ENCODE measurements at regions not wholly inside any gene's neighbourhood (a gene's known extent, or its start where the extent isn't known, plus 50 kb on each side); places are given as distances from the start of the nearest gene placed in this dataset.

GRCh38 chr19:28487999-28488398, 725.0 kb downstream of the UQCRFS1 start:
- 57 to 76% (median 67%) methylated on average over 6 of the region's 6 CpGs for WGBS, 3 donors
- no peak overlapping the region for H3K27ac ChIP-seq (ENCODE audit: low read depth, low read length)

GRCh38 chr19:28486926-28487325, 726.0 kb downstream of the UQCRFS1 start:
- H3K27ac ChIP-seq (ENCODE audit: low read depth, low read length) = no peak overlapping the region

GRCh38 chr19:28486473-28486872, 726.5 kb downstream of the UQCRFS1 start:
- H3K27ac ChIP-seq (ENCODE audit: low read depth, low read length) = no peak overlapping the region
- WGBS, 3 donors = 63 to 75% (median 70%) methylated on average over 3 of the region's 3 CpGs

- WGBS, 3 donors = 30 to 53% (median 39%) methylated on average over 9 of the region's 9 CpGs
Observed at GRCh38 chr19:28485292-28485691, 727.7 kb downstream of the UQCRFS1 start.

GRCh38 chr19:28483197-28483596, 729.8 kb downstream of the UQCRFS1 start:
- WGBS, 3 donors = 69 to 78% (median 71%) methylated on average over 3 of the region's 3 CpGs

More at GRCh38 chr19:28485292-28485691, 727.7 kb downstream of the UQCRFS1 start:
- H3K27ac ChIP-seq (ENCODE audit: low read depth, low read length) = no peak overlapping the region

GRCh38 chr19:28482221-28482620, 730.7 kb downstream of the UQCRFS1 start:
- no peak overlapping the region for H3K27ac ChIP-seq (ENCODE audit: low read depth, low read length)
- 74 to 80% (median 76%) methylated on average over 3 of the region's 3 CpGs for WGBS, 3 donors

More at GRCh38 chr19:28483197-28483596, 729.8 kb downstream of the UQCRFS1 start:
- H3K27ac ChIP-seq (ENCODE audit: low read depth, low read length) = no peak overlapping the region

- WGBS, 3 donors = 87 to 93% (median 90%) methylated on average over 1 of the region's 1 CpG
- H3K27ac ChIP-seq (ENCODE audit: low read depth, low read length) = no peak overlapping the region
Observed at GRCh38 chr19:28481674-28482073, 731.3 kb downstream of the UQCRFS1 start.

GRCh38 chr19:28475525-28475924, 737.4 kb downstream of the UQCRFS1 start:
- 38 to 63% (median 59%) methylated on average over 5 of the region's 5 CpGs for WGBS, 3 donors
- H3K27ac ChIP-seq (ENCODE audit: low read depth, low read length) = no peak overlapping the region

- 28 to 57% (median 31%) methylated on average over 7 of the region's 7 CpGs for WGBS, 3 donors
- H3K27ac ChIP-seq (ENCODE audit: low read depth, low read length) = no peak overlapping the region
Observed at GRCh38 chr19:28472843-28473242, 740.1 kb downstream of the UQCRFS1 start.

- 73 to 75% (median 74%) methylated on average over 7 of the region's 7 CpGs for WGBS, 3 donors
Observed at GRCh38 chr19:28471731-28472510, 741.0 kb downstream of the UQCRFS1 start.

GRCh38 chr19:28469544-28469943, 743.4 kb downstream of the UQCRFS1 start:
- 69 to 78% (median 76%) methylated on average over 7 of the region's 7 CpGs for WGBS, 3 donors
- no peak overlapping the region for H3K27ac ChIP-seq (ENCODE audit: low read depth, low read length)

More at GRCh38 chr19:28471731-28472510, 741.0 kb downstream of the UQCRFS1 start:
- H3K27ac ChIP-seq (ENCODE audit: low read depth, low read length) = no peak overlapping the region

- WGBS, 3 donors = 6 to 12% (median 8%) methylated on average over 17 of the region's 17 CpGs
- H3K27ac ChIP-seq (ENCODE audit: low read depth, low read length) = no peak overlapping the region
Observed at GRCh38 chr19:28468701-28469459, 744.1 kb downstream of the UQCRFS1 start.

- no peak overlapping the region for H3K27ac ChIP-seq (ENCODE audit: low read depth, low read length)
- WGBS, 3 donors = 57 to 72% (median 64%) methylated on average over 9 of the region's 9 CpGs
Observed at GRCh38 chr19:28466107-28467045, 746.6 kb downstream of the UQCRFS1 start.

- no peak overlapping the region for H3K27ac ChIP-seq (ENCODE audit: low read depth, low read length)
- 68 to 73% (median 68%) methylated on average over 3 of the region's 3 CpGs for WGBS, 3 donors
Observed at GRCh38 chr19:28465371-28466086, 747.4 kb downstream of the UQCRFS1 start.

GRCh38 chr19:28463493-28464053, 749.4 kb downstream of the UQCRFS1 start:
- 79 to 86% (median 81%) methylated on average over 5 of the region's 5 CpGs for WGBS, 3 donors
- no peak overlapping the region for H3K27ac ChIP-seq (ENCODE audit: low read depth, low read length)

- WGBS, 3 donors = 86 to 98% (median 95%) methylated on average over 2 of the region's 2 CpGs
- no peak overlapping the region for H3K27ac ChIP-seq (ENCODE audit: low read depth, low read length)
Observed at GRCh38 chr19:28457620-28458019, 755.3 kb downstream of the UQCRFS1 start.

GRCh38 chr19:28456708-28457320, 756.1 kb downstream of the UQCRFS1 start:
- H3K27ac ChIP-seq (ENCODE audit: low read depth, low read length) = no peak overlapping the region
- WGBS, 3 donors = 56 to 75% (median 67%) methylated on average over 5 of the region's 5 CpGs
